ENCODE measurements at regions not wholly inside any gene's neighbourhood (a gene's known extent, or its start where the extent isn't known, plus 50 kb on each side); places are given as distances from the start of the nearest gene placed in this dataset.

GRCh38 chr3:164406281-164406680, 672.0 kb downstream of the SI start:
- TF ChIP-seq CTCF (IDR thresholded peaks at IDR 0.05), result no peak
- TF ChIP-seq POLR2A (IDR thresholded peaks at IDR 0.05; ENCODE audit: low read depth), result no peak
- no peak for TF ChIP-seq EP300 (IDR thresholded peaks at IDR 0.05)
